ENCODE measurements at regions not wholly inside any gene's neighbourhood (a gene's known extent, or its start where the extent isn't known, plus 50 kb on each side); places are given as distances from the start of the nearest gene placed in this dataset.

DNA sequence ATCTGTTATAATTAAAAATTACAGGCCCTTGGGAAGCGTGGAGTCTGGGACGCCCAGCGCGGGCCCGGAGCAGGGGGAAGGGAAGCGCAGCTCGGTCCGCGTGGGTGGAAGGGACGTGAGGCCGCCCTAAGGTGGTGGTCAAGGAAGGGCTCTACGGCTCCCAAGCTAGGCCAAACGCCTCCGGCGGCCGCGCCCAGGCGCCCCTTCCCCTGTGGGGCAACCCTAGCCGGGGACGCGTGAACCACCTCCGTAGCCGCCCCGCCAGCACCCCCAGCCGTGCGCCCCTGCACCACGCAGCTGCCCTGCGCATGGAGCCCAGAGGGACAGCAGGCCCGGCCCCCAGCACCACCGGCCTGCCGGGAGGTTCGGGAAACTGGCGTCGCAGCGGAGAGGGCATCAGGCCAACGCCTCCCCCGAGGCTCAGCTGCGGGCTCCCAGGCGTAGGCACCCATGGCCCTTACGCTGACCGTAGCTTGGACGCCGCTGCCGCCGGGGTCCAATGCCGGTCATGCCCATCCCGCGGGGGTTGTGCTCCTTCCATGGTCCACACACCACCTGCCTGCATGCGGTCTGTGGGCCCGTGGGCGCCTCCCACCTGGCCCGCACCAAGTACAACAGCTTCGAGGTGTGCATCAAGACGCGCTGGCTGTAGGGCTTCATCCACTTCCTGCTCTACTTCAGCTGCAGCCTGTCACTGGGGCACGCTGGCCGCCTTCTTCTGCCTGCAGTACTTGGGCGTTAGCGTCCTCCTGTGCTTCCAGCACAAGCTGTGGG, 166.7 kb downstream of the SEPTIN7 start:
- no peaks in the 10 kb centered on the region for H3K36me3 ChIP-seq (replicated peaks in 1 of 2; ENCODE audit: insufficient read depth in 1 of 2, low read depth in 2 of 2)
- 56% methylated on average over 30 to 36 of the region's 59 CpGs for WGBS, 2 donors
- DNase-seq (no peak), ATAC-seq (no peak)
- H3K9me3 ChIP-seq, result no peaks in the 10 kb centered on the region
- TF ChIP-seq POLR2A (IDR thresholded peaks at IDR 0.05), result no peak
- TF ChIP-seq, protein P1, sequence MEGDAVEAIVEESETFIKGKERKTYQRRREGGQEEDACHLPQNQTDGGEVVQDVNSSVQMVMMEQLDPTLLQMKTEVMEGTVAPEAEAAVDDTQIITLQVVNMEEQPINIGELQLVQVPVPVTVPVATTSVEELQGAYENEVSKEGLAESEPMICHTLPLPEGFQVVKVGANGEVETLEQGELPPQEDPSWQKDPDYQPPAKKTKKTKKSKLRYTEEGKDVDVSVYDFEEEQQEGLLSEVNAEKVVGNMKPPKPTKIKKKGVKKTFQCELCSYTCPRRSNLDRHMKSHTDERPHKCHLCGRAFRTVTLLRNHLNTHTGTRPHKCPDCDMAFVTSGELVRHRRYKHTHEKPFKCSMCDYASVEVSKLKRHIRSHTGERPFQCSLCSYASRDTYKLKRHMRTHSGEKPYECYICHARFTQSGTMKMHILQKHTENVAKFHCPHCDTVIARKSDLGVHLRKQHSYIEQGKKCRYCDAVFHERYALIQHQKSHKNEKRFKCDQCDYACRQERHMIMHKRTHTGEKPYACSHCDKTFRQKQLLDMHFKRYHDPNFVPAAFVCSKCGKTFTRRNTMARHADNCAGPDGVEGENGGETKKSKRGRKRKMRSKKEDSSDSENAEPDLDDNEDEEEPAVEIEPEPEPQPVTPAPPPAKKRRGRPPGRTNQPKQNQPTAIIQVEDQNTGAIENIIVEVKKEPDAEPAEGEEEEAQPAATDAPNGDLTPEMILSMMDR (IDR thresholded peaks at IDR 0.05), result no peak
- intact Hi-C loops (cut with DNase I), result loop anchor here (5.0 kb wide), 1 partner anchor 45 kb away; no protein-coding TSS in a partner anchor
- H3K4me3 ChIP-seq, result no peak overlapping the region
- no peaks in the 10 kb centered on the region for H3K27me3 ChIP-seq
- H3K27ac ChIP-seq, result no peak overlapping the region
- no peaks in the 10 kb centered on the region for H3K4me1 ChIP-seq

DNA sequence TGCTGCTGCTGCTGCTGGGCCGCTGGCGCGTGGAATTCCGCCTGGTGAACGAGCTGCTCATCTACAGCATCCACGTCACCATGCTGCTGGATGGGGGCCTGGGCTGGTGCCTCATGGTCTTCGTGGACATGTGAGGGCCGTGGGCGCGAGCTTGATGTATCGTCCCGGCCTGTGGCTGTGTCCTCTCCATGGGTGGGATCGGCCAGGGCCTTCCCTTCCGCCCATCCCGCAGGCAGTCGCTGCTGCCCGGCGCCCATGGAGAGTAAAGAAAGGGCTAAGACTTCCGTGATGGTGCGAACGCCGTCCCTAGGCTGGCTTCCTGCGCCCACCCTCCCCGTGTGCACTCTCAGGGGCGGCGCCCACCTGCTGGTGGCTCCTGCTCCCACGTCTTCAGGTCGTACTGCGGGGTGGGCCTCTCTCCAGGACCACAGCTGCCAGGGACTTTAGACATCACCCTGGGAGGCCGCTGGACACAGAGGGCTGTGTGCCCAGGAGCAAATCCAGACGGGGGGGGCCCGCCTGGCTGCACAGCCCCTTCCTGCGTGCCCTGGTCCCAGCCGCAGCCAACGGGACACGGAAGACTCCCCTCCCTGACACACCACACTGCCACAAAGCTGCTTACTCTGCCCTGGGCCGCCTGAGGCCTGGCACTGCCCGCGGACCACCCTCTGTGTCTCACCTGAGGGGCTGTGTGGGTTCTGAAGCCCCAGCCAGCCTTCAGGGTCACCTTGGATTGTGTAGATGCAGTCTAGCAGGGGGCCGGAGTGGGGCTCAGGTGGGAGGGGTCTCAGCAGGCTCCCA, 167.5 kb downstream of the SEPTIN7 start:
- H3K4me1 ChIP-seq, result no peaks in the 10 kb centered on the region
- H3K36me3 ChIP-seq (replicated peaks in 1 of 2; ENCODE audit: insufficient read depth in 1 of 2, low read depth in 2 of 2), result no peaks in the 10 kb centered on the region
- H3K27ac ChIP-seq, result no peak overlapping the region
- no peak for TF ChIP-seq POLR2A (IDR thresholded peaks at IDR 0.05)
- TF ChIP-seq, protein P1 (IDR thresholded peaks at IDR 0.05), result no peak
- no peaks in the 10 kb centered on the region for H3K27me3 ChIP-seq
- 81 to 86% methylated on average over 16 to 40 of the region's 40 CpGs for WGBS, 2 donors
- DNase-seq (no peak), ATAC-seq (no peak)
- no peaks in the 10 kb centered on the region for H3K9me3 ChIP-seq
- intact Hi-C loops (cut with DNase I), result loop anchor here (5.0 kb wide), 1 partner anchor 46 kb away; no protein-coding TSS in a partner anchor
- no peak overlapping the region for H3K4me3 ChIP-seq

DNA sequence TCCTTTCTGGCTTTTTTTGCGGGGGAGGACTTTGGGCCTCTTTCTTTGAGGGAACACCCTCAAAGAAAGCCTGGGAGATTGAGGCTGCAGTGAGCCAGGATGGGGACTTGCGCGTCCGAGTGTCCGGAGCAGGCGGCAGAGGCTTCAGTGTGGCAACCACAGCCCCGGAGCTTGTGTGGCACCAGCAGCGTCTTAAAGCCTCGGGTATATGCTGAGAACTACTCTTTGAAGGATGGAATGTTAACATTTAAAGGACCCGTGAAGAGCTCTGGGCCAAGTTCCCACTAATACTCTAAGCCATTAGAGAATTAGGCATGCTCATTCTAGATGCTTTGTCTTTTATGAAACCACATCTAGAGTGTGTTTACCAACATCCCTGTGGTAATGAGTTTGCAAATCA, 168.2 kb downstream of the SEPTIN7 start:
- ATAC-seq, result no peak
- 76 to 81% methylated on average over 10 of the region's 10 CpGs for WGBS, 2 donors
- no peaks in the 10 kb centered on the region for H3K4me1 ChIP-seq
- H3K27ac ChIP-seq, result no peak overlapping the region
- no peak for TF ChIP-seq POLR2A (IDR thresholded peaks at IDR 0.05)
- TF ChIP-seq, protein P1 (IDR thresholded peaks at IDR 0.05), result no peak
- H3K36me3 ChIP-seq (replicated peaks in 1 of 2; ENCODE audit: insufficient read depth in 1 of 2, low read depth in 2 of 2), result no peaks in the 10 kb centered on the region
- DNase-seq, result no peak
- no peaks in the 10 kb centered on the region for H3K27me3 ChIP-seq
- intact Hi-C loops (cut with DNase I), result loop anchor here (5.0 kb wide), 1 partner anchor 47 kb away; no protein-coding TSS in a partner anchor
- no peaks in the 10 kb centered on the region for H3K9me3 ChIP-seq
- no peak overlapping the region for H3K4me3 ChIP-seq

DNA sequence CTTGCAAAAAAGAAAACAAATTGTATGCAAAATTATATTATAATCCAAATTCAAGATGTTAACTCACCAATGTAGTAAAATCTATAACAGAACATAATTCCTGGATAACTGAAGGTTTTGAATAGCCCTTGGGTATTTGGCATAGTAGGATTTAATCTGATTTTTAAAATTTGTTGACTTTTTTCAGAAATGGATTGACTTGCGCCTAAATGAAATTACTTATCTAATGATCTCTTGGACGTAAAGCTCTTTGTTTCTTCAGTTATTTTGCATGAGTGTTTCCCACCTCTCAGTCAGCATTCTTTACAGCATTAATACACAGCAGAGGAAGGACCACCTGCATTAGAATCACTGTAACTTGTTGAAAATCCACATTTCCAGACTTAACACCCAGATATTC, 169.6 kb downstream of the SEPTIN7 start:
- Histone ChIP-seq H3K36me3 (replicated peaks in 1 of 2; ENCODE audit: insufficient read depth in 1 of 2, low read depth in 2 of 2) (no peaks in the 10 kb centered on the region), H3K4me1 (no peaks in the 10 kb centered on the region), H3K9me3 (no peaks in the 10 kb centered on the region), H3K27ac (no peak overlapping the region), H3K4me3 (no peak overlapping the region), H3K27me3 (no peaks in the 10 kb centered on the region)
- DNase-seq, result no peak
- TF ChIP-seq, protein P1 (IDR thresholded peaks at IDR 0.05), result no peak
- no peak for TF ChIP-seq POLR2A (IDR thresholded peaks at IDR 0.05)
- 84 to 85% methylated on average over 2 of the region's 2 CpGs for WGBS, 2 donors
- ATAC-seq, result no peak
- intact Hi-C loops (cut with DNase I), result no loop called here
